Stimulated activated naive B cell treated with anti-CD40 and anti-IgM and Interleukin-4, amounts not matched to agents 10 μg/mL and 1 μg/mL and 100 μg/mL, for 72 hours (primary cell): ENCODE measurements at regions not wholly inside any gene's neighbourhood (a gene's known extent, or its start where the extent isn't known, plus 50 kb on each side); places are given as distances from the start of the nearest gene placed in this dataset.
A peak's percentile ranks its signal among the peaks of the same experiment; 100 is the strongest.

Source experiments
- ATAC-seq, 2 donors: fragments of 150-1000 bp; cut with Tn5 transposase; replicated peaks; 2 replicates each; pipeline ENCODE4 v1.10.0; 2021; ENCODE audit warnings: moderate library complexity in 1 of 2
- DNase-seq: peaks from one replicate; pipeline ENCODE4 v3.0.0; 2021
- H3K27ac Mint-ChIP-seq: one replicate; pipeline ENCODE4 v1.8.0; 2022; ENCODE audit warnings: mild to moderate bottlenecking, mixed read lengths
- H3K27me3 Mint-ChIP-seq, 2 donors: one replicate each; pipeline ENCODE4 v1.8.0; 2022; ENCODE audit warnings: mixed read lengths in 2 of 2
- H3K36me3 Mint-ChIP-seq, 2 donors: one replicate each; pipeline ENCODE4 v1.8.0; 2022; ENCODE audit warnings: mixed read lengths in 2 of 2, mild to moderate bottlenecking in 1 of 2
- H3K4me1 Mint-ChIP-seq, 2 donors: one replicate each; pipeline ENCODE4 v1.8.0; 2022; ENCODE audit warnings: mixed read lengths in 2 of 2, mild to moderate bottlenecking in 1 of 2
- H3K4me3 Mint-ChIP-seq, 2 donors: one replicate each; pipeline ENCODE4 v1.8.0; 2022; ENCODE audit warnings: mild to moderate bottlenecking in 2 of 2, mixed read lengths in 2 of 2, moderate library complexity in 1 of 2
- H3K9me3 Mint-ChIP-seq, 2 donors: one replicate each; pipeline ENCODE4 v1.8.0; 2022; ENCODE audit warnings: mixed read lengths in 2 of 2, mild to moderate bottlenecking in 1 of 2

DNA sequence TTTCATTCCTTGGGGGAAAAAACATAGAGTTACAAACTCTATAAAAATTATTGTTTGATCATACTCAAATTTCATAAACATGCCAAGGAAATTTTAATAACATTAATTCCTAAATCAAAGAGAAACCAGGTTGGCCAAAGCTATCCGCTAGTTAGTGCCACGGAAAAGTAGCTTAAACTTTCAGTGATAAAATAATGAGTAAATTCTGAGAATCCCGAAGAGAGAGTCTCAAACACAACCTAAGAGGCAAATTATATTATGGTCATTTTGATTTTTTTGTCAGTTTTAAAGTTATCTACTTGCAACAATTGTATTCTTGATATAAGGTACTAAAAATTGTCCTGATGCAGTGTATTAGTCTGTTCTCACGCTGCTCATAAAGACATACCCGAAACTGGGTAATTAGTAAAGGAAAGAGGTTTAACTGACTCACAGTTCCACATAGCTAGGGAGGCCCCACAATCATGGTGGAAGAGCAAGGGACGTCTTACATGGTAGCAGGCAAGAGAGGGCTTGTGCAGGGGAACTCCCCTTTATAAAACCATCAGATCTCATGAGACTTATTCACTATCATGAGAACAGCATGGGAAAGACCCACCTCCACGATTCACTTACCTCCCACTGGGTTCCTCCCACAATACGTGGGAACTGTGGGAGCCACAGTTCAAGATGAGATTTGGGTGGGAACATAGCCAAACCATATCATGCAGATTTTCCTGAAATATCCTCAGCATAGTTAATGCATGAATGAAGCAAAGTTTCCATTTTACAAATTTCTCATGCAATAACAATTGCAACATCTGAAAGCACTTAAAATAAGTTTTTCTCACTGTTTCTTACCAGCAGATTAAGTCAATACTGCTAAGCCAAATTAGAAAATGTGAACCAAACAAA, 205.9 kb upstream of the STK17B start:
- Mint-ChIP-seq H3K9me3 (peaks cover 5 to 7% of the 10 kb centered on the region in 2 donors), H3K27ac (no peak overlapping the region), H3K27me3 (no peaks in the 10 kb centered on the region), H3K36me3 (peaks cover 0 to 3% of the 10 kb centered on the region in 2 donors), H3K4me1 (peaks cover 9 to 16% of the 10 kb centered on the region in 2 donors), H3K4me3 (no peak overlapping the region)
- ATAC-seq (peak; percentile 69 to 85), DNase-seq (peak; percentile 38)

DNA sequence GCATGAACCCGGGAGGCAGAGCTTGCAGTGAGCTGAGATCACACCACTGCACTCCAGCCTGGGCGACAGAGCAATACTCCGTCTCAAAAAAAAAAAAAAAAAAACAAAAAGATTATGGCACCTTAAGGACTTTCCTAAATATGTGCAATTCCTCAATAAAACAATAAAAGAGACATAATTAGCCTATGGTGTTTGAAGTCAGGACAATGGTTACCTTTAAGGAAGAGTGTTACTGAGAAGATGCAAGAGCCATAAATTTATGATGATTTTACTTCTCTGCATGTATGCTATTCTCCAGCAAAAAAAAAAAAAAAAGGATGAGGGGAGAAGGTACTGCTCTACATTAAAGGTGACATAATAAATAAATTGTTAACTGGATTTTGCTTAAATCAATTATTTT, 208.2 kb upstream of the STK17B start:
- H3K4me3 Mint-ChIP-seq, result no peak overlapping the region
- peaks cover 8 to 16% of the 10 kb centered on the region in 2 donors for H3K4me1 Mint-ChIP-seq
- no peaks in the 10 kb centered on the region for H3K27me3 Mint-ChIP-seq
- no peak for DNase-seq
- H3K9me3 Mint-ChIP-seq, result peaks cover 5 to 7% of the 10 kb centered on the region in 2 donors
- ATAC-seq, result no peak
- H3K36me3 Mint-ChIP-seq, result peaks cover 0 to 3% of the 10 kb centered on the region in 2 donors
- no peak overlapping the region for H3K27ac Mint-ChIP-seq

DNA sequence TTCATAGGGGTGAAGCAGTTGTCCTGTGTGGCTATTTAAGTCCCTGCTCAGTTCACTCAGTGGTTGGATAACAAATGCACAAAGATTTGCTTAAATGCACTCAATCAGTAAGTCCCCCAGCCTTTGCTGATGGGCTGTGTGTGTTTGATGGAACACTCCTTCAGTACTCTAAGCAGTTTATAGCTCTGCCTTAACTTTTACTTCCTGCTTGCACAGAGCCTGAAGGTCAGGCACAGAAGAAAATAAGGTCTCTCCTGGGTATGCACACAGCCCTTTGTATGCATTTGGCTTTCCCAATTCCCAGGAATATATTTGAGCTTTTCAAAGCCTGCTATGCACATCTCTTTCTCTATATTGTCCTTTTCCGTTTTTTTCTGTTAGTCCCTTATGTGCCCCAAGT, 208.7 kb upstream of the STK17B start:
- Mint-ChIP-seq H3K27ac (no peak overlapping the region), H3K9me3 (peaks cover 5 to 7% of the 10 kb centered on the region in 2 donors), H3K4me3 (no peak overlapping the region), H3K27me3 (no peaks in the 10 kb centered on the region), H3K4me1 (peaks cover 8 to 16% of the 10 kb centered on the region in 2 donors), H3K36me3 (peaks cover 0 to 3% of the 10 kb centered on the region in 2 donors)
- DNase-seq, result no peak
- no peak for ATAC-seq

DNA sequence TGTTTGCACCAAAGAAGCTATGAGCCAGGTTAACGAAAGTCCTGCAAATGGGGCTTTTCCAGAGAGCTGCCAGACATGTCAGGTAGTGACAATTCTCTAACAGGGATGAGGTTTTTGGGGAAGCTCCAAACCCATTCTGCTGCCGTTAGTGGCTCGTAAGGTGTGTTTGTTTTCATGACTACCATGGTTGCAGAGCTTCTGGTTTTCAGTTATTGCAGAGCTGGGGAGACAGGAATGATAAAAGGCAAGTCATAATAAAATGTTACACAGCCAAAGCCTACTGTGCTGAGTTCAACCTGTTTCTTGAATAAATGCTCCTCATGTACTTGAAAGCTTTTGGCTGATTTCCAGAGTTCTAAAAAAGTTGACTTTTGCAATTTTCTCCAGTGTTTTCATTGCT, 209.2 kb upstream of the STK17B start:
- Mint-ChIP-seq H3K9me3 (peaks cover 5 to 7% of the 10 kb centered on the region in 2 donors), H3K27me3 (no peaks in the 10 kb centered on the region), H3K4me1 (peaks cover 6 to 16% of the 10 kb centered on the region in 2 donors), H3K36me3 (peaks cover 0 to 3% of the 10 kb centered on the region in 2 donors), H3K4me3 (no peak overlapping the region), H3K27ac (no peak overlapping the region)
- no peak for ATAC-seq
- no peak for DNase-seq

DNA sequence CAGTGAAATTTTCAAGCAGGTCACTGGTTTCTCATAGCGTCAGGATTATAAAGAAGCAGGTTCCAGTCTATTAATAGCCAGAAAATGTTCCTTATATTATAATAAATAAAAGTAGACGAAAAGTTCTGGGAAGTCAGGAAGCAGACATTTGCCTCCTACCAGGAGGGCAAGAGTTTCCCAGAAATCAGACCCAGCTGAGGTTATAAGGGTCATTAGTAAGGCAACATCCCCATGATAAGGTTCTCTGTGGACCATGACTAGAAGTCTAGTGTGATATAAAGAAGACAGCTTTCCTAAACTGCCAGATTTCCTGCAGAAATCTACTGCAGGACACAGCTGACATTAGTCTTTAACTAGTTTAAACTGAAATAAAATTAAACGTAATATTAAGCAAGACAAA, 210.1 kb upstream of the STK17B start:
- peaks cover 0 to 3% of the 10 kb centered on the region in 2 donors for H3K36me3 Mint-ChIP-seq
- peaks cover 6 to 16% of the 10 kb centered on the region in 2 donors for H3K4me1 Mint-ChIP-seq
- DNase-seq (no peak), ATAC-seq (no peak)
- H3K27me3 Mint-ChIP-seq, result no peaks in the 10 kb centered on the region
- no peak overlapping the region for H3K4me3 Mint-ChIP-seq
- no peak overlapping the region for H3K27ac Mint-ChIP-seq
- peaks cover 5 to 7% of the 10 kb centered on the region in 2 donors for H3K9me3 Mint-ChIP-seq

DNA sequence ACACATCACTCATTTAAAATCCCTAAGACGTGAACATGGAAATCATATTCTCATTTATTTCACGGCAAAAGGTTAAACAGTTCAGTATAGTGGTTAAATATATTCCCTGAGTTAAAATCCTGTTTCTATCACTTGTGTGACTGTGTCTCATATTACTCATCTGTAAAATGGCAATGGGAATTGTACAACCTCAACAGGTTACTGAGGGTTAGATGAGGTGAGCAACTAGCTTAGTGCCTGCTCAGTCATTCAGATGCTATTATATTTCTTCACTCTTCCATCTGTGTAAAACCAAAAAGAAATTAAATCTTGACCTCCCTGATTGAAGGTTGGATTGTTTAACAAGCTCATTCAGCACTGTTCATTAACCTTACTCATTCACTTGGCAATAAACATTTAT, 212.4 kb upstream of the STK17B start:
- no peak overlapping the region for H3K4me3 Mint-ChIP-seq

DNA sequence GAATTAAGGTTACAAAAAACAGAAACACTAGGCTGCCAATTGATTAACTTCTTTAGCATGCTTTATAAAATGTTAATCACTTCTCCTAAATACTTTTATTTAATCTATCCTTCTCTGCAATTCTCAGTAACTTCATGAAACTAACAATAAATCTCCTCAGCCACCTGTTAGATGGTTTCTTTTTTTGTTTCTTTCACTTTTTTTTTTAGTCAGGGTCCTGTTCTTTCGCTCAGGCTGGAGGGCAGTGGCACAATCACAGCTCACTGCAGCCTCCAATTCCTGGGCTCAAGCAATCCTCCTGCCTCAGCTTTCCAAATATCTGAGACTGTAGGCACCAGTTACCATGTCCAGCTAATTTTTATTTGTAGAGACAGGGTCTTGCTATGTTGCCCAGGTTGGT, 213.4 kb upstream of the STK17B start:
- Mint-ChIP-seq H3K4me3 (no peak overlapping the region), H3K27me3 (no peaks in the 10 kb centered on the region), H3K27ac (no peak overlapping the region), H3K9me3 (no peaks in the 10 kb centered on the region), H3K36me3 (no peaks in the 10 kb centered on the region), H3K4me1 (peaks cover 0 to 3% of the 10 kb centered on the region in 2 donors)
- DNase-seq (no peak), ATAC-seq (no peak)

More for the DNA sequence above, 212.4 kb upstream of the STK17B start:
- Mint-ChIP-seq H3K36me3 (no peaks in the 10 kb centered on the region), H3K27ac (no peak overlapping the region), H3K27me3 (no peaks in the 10 kb centered on the region), H3K4me1 (peaks cover 0 to 4% of the 10 kb centered on the region in 2 donors), H3K9me3 (no peaks in the 10 kb centered on the region)
- no peak for ATAC-seq
- no peak for DNase-seq

DNA sequence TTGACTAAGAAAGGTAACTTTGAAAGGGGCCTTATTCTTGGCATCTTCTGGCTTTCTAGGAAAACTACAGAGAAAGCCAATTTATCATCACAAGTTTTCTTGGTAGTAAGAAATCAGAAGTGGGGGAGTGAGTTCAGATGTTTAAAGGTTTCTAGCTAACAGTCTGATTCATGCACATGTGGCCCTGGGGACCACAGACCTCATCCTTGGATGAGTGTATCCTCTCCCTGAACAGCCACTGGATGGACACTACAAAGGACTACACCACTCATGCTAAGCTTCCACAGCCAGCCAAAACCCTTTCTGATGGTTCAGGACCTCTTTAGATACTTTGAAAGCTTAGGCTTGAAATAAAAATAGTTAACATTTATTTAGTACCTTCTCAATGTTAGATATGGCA, 218.3 kb upstream of the STK17B start:
- Mint-ChIP-seq H3K36me3 (no peaks in the 10 kb centered on the region), H3K4me1 (peaks cover 0 to 4% of the 10 kb centered on the region in 2 donors), H3K4me3 (no peak overlapping the region), H3K27ac (no peak overlapping the region), H3K9me3 (peaks cover 0 to 2% of the 10 kb centered on the region in 2 donors), H3K27me3 (no peaks in the 10 kb centered on the region)
- ATAC-seq (peak; percentile 60 to 61), DNase-seq (no peak)

DNA sequence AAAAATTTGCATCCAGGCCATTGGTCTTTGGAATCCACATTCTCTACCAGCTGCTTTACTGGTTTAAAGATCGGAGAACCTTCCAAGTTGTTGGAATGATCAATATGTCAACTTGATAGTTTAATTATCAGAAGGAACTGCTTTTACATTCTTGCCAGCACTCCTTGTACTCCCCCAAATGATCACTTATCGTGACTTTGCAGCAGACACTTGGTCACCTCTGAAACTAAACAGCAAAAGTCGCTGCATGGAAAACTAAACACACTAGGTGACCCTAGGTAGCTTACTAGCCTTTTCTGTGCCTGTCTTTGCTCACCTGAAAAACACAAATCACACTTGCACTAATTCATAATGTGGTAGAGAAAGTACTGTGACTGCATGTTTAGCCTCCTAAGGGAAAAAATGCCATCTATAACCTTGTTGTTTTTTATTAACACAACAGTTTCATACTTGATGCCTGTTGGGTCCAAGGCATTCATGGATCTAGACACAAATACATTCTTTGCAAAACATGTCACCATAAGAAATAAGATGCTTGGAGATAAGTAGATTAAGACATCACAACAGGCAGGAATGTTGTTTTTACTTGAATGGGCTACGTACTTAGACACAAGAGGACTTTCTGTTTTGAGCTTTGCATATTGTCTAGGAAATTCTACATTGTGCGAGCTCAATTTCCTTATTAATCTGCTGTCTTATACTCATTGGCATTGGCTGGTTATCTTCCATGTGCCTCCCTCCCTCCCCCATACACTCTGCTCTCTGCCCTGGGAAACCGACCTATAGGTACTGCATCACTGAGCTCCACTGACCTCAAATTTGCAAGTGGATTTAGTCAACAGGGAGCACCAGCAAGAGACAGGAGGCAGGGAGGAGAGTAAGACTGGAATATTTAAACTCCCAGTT, 219.1 kb upstream of the STK17B start:
- ATAC-seq, result no peak
- no peak for DNase-seq
- H3K9me3 Mint-ChIP-seq, result peaks cover 0 to 2% of the 10 kb centered on the region in 2 donors
- no peak overlapping the region for H3K27ac Mint-ChIP-seq
- H3K36me3 Mint-ChIP-seq, result no peaks in the 10 kb centered on the region
- no peaks in the 10 kb centered on the region for H3K27me3 Mint-ChIP-seq
- no peak overlapping the region for H3K4me3 Mint-ChIP-seq
- H3K4me1 Mint-ChIP-seq, result peaks cover 0 to 4% of the 10 kb centered on the region in 2 donors

DNA sequence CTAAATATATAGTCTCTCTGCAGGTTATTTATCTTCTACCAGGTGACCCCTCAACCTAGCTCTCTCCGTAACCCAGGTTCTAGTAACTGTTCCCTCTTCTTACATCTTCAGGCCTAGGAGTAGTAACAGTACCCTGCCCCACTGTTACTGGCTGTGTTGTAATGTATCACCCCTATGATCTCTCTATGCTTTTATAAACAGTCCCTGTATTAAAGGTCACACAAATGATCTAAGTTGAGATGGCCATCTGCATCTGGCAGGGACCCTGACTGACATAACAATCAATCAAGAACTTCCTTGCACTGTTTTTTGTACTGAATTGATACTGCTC, 219.7 kb upstream of the STK17B start:
- Mint-ChIP-seq H3K36me3 (no peaks in the 10 kb centered on the region), H3K4me3 (no peak overlapping the region), H3K27ac (no peak overlapping the region), H3K27me3 (no peaks in the 10 kb centered on the region), H3K9me3 (peaks cover 0 to 2% of the 10 kb centered on the region in 2 donors), H3K4me1 (peaks cover 0 to 4% of the 10 kb centered on the region in 2 donors)
- ATAC-seq (no peak), DNase-seq (no peak)

DNA sequence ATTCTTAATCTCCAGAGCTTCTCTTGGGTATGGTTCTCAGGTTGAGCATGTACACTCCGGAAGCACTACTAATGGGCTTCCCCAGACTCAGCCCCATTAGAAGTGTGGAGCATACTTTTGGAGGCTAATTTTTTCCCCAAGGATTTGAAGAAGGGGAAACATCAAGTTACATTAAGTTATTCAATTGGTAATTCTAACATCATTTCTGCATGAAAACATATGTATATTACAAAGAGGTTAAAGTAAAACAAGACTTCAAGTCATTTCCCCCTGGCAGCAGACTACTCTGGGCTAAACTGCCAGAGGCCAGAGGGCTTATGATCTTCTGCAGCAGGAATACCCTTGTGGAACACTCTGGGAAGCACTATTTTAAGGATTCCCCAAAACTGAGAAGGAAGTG, 227.7 kb upstream of the STK17B start:
- ATAC-seq (no peak), DNase-seq (no peak)
- no peaks in the 10 kb centered on the region for H3K9me3 Mint-ChIP-seq
- H3K27ac Mint-ChIP-seq, result no peak overlapping the region
- H3K36me3 Mint-ChIP-seq, result no peaks in the 10 kb centered on the region
- H3K27me3 Mint-ChIP-seq, result no peaks in the 10 kb centered on the region
- H3K4me3 Mint-ChIP-seq, result no peak overlapping the region
- H3K4me1 Mint-ChIP-seq, result no peaks in the 10 kb centered on the region

DNA sequence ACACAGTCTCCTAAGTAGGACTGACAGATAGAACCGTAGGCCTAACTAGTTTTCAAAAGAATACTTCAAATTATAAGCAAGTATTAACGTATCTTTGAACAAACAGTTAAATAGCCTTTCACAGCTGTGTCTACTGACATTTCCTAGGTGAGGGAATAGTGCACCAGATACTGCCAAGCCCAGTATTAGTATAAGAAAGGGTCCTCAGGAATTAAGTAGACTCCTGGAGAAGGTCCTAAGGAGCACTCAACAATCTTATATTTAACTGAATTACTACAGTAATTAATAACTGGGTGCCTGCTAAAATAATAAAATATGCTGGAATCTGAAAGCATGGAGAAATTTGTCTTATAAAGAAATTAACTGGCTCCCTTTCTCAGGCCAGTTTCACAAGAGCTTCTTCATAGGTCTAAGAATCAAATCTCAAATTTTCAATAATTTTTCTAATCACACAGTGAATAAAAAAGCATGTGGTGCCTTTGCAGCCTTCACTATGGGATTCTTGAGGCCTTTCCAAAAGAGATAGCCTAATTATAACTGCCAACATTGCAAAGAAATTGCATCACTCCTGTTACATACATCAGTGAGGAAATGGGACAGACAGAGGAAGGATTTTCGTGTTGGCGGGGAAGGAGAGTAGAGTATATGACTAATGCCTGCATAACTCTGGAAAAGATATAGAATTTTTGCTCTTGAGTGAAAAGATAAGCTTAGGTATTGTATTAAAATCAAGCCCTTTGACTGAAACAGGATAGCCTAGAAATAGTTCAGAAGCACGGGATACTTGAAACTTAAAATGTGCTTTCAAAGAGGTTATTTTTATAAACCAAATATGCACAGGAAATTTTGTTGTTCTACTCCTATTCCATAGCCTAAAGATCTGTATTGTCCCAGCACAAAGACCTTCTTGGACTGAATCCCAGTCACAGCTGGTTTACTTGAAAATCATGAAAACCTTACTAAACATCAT, 228.6 kb upstream of the STK17B start:
- Mint-ChIP-seq H3K4me1 (no peaks in the 10 kb centered on the region), H3K36me3 (no peaks in the 10 kb centered on the region), H3K4me3 (no peak overlapping the region), H3K27ac (no peak overlapping the region), H3K27me3 (no peaks in the 10 kb centered on the region), H3K9me3 (no peaks in the 10 kb centered on the region)
- no peak for ATAC-seq
- DNase-seq, result no peak

DNA sequence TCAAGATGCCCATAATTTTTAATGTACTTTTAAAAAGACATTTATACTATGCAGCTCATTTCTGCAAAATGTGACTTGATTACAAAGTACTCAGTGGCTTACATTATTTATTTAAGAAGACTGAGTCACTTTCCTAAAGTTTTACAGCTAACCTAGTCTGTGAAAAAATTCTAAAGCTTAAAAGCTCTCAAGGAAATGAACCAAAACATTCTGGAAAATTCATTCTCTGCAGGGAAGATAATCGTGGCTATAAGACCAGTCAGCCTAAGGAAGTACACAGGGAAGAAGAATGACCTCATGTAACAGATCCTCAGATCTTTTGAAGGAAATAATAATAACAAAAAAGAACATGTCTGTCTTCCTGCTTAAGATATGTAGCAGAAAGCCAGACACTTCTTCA, 232.1 kb upstream of the STK17B start:
- ATAC-seq, result no peak
- DNase-seq, result no peak
- H3K27ac Mint-ChIP-seq, result no peak overlapping the region

DNA sequence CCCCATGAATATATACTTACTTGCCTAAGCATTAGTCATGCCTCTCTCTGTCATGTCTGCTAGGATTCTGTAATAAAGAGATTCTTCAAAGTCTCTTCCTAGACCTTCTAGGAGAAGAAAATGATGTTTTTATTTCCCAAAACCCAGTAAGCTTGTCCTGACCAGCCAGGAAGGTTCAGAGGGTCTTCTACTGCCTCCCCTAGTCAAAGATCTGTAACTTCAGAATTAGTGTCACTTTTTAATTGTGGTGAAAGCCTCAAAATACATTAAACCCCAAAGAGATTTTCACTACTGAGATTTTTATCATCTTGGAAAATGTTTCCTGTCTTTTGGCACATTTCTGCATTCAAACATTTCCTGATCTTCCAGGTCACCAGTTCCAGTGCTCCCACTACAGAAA, 232.9 kb upstream of the STK17B start:
- H3K4me3 Mint-ChIP-seq, result no peak overlapping the region
- H3K27ac Mint-ChIP-seq, result no peak overlapping the region
- no peak for ATAC-seq
- H3K27me3 Mint-ChIP-seq, result no peaks in the 10 kb centered on the region
- DNase-seq, result no peak
- no peaks in the 10 kb centered on the region for H3K9me3 Mint-ChIP-seq
- no peaks in the 10 kb centered on the region for H3K4me1 Mint-ChIP-seq
- no peaks in the 10 kb centered on the region for H3K36me3 Mint-ChIP-seq

More for the DNA sequence above, 232.1 kb upstream of the STK17B start:
- no peaks in the 10 kb centered on the region for H3K4me1 Mint-ChIP-seq
- no peaks in the 10 kb centered on the region for H3K36me3 Mint-ChIP-seq
- H3K9me3 Mint-ChIP-seq, result no peaks in the 10 kb centered on the region
- H3K27me3 Mint-ChIP-seq, result no peaks in the 10 kb centered on the region
- no peak overlapping the region for H3K4me3 Mint-ChIP-seq
